ENCODE measurements at regions not wholly inside any gene's neighbourhood (a gene's known extent, or its start where the extent isn't known, plus 50 kb on each side); places are given as distances from the start of the nearest gene placed in this dataset.
"Not testable (repeated sequence)": the region's sequence is repeated elsewhere in the genome, so short reads cannot be mapped to it uniquely, and the experiment has no call there.

- no peak for DNase-seq (ENCODE audit: low spot score)
Observed at GRCh38 chr7:17093461-17093860, 205.0 kb upstream of the AHR start.

GRCh38 chr7:17094963-17095574, 203.4 kb upstream of the AHR start:
- peak; percentile 62 for DNase-seq (ENCODE audit: low spot score)

GRCh38 chr7:17095931-17096330, 202.5 kb upstream of the AHR start:
- DNase-seq (ENCODE audit: low spot score) = no peak

GRCh38 chr7:17097668-17098297, 200.7 kb upstream of the AHR start:
- no peak for DNase-seq (ENCODE audit: low spot score)

- no peak for DNase-seq (ENCODE audit: low spot score)
Observed at GRCh38 chr7:17098515-17098914, 199.9 kb upstream of the AHR start.

- DNase-seq (ENCODE audit: low spot score) = peak; percentile 45
Observed at GRCh38 chr7:17099083-17099973, 199.1 kb upstream of the AHR start.

- DNase-seq (ENCODE audit: low spot score) = not testable (repeated sequence)
Observed at GRCh38 chr7:17099974-17100509, 198.4 kb upstream of the AHR start.

GRCh38 chr7:17101207-17101696, 197.2 kb upstream of the AHR start:
- DNase-seq (ENCODE audit: low spot score) = no peak

GRCh38 chr7:17103170-17103569, 195.3 kb upstream of the AHR start:
- no peak for DNase-seq (ENCODE audit: low spot score)

GRCh38 chr7:17103984-17104383, 194.5 kb upstream of the AHR start:
- DNase-seq (ENCODE audit: low spot score) = no peak

- DNase-seq (ENCODE audit: low spot score) = no peak
Observed at GRCh38 chr7:17104419-17104818, 194.0 kb upstream of the AHR start.

- DNase-seq (ENCODE audit: low spot score) = no peak
Observed at GRCh38 chr7:17105701-17106100, 192.8 kb upstream of the AHR start.

- no peak for DNase-seq (ENCODE audit: low spot score)
Observed at GRCh38 chr7:17108049-17108584, 190.3 kb upstream of the AHR start.

- DNase-seq (ENCODE audit: low spot score) = no peak
Observed at GRCh38 chr7:17109020-17109419, 189.4 kb upstream of the AHR start.

GRCh38 chr7:17113770-17114169, 184.7 kb upstream of the AHR start:
- DNase-seq (ENCODE audit: low spot score) = not testable (repeated sequence)

- DNase-seq (ENCODE audit: low spot score) = no peak
Observed at GRCh38 chr7:17118412-17118811, 180.0 kb upstream of the AHR start.

- no peak for DNase-seq (ENCODE audit: low spot score)
Observed at GRCh38 chr7:17120756-17121155, 177.7 kb upstream of the AHR start.

GRCh38 chr7:17121671-17122070, 176.8 kb upstream of the AHR start:
- no peak for DNase-seq (ENCODE audit: low spot score)

GRCh38 chr7:17123020-17123419, 175.4 kb upstream of the AHR start:
- DNase-seq (ENCODE audit: low spot score) = no peak

GRCh38 chr7:17126413-17127268, 171.8 kb upstream of the AHR start:
- no peak for DNase-seq (ENCODE audit: low spot score)

- DNase-seq (ENCODE audit: low spot score) = no peak
Observed at GRCh38 chr7:17129218-17129617, 169.2 kb upstream of the AHR start.

All from ureter (tissue), 1 donor.